SK-N-SH treated with all-trans-retinoic acid at 6 μM for 48 hours (cell line): ENCODE measurements at regions not wholly inside any gene's neighbourhood (a gene's known extent, or its start where the extent isn't known, plus 50 kb on each side); places are given as distances from the start of the nearest gene placed in this dataset.

Experiments
- ATAC-seq: fragments of 200-7000 bp; cut with Tn5 transposase; 3 replicates; pipeline ENCODE4 v1.9.1; 2020; ENCODE audit warnings: mild to moderate bottlenecking, moderate library complexity
- ARNTL ChIP-seq: fragments of 450-650 bp; formaldehyde crosslinking; IDR thresholded peaks from 2 replicates; pipeline ENCODE4 v1.5.0; 2020; ENCODE audit warnings: low read depth, mild to moderate bottlenecking, moderate library complexity, borderline replicate concordance
- BACH2 ChIP-seq: fragments of 250-450 bp; sonication (Bioruptor Pico); IDR thresholded peaks from 2 replicates; pipeline ENCODE4 v1.9.0; 2021; ENCODE audit warnings: mild to moderate bottlenecking, borderline replicate concordance
- CREB5 ChIP-seq: fragments of 250-450 bp; sonication (Bioruptor Pico); IDR thresholded peaks from 2 replicates; pipeline ENCODE4 v1.5.1; 2020; ENCODE audit warnings: low read depth, mild to moderate bottlenecking, moderate library complexity
- CSDC2 ChIP-seq: fragments of 250-450 bp; sonication (Bioruptor Pico); IDR thresholded peaks from 2 replicates; pipeline ENCODE4 v1.5.0; 2020; ENCODE audit warnings: mild to moderate bottlenecking, moderate library complexity
- CSRNP3 ChIP-seq: fragments of 250-450 bp; sonication (Bioruptor Pico); IDR thresholded peaks from 2 replicates; pipeline ENCODE4 v1.5.1; 2021; ENCODE audit warnings: mild to moderate bottlenecking, moderate library complexity
- ESRRG ChIP-seq: fragments of 250-450 bp; sonication (Bioruptor Pico); IDR thresholded peaks from 2 replicates; pipeline ENCODE4 v1.6.1; 2021; ENCODE audit warnings: mild to moderate bottlenecking
- GLIS3 ChIP-seq: fragments of 250-450 bp; sonication (Bioruptor Pico); IDR thresholded peaks from 2 replicates; pipeline ENCODE4 v1.5.0; 2020; ENCODE audit warnings: mild to moderate bottlenecking, moderate library complexity
- ISL1 ChIP-seq: fragments of 250-450 bp; sonication (Bioruptor Pico); IDR thresholded peaks from 2 replicates; pipeline ENCODE4 v2.1.2; 2022; ENCODE audit warnings: mild to moderate bottlenecking, moderate library complexity
- OSR1 ChIP-seq: fragments of 250-450 bp; sonication (Bioruptor Pico); IDR thresholded peaks from 2 replicates; pipeline ENCODE4 v1.8.0; 2022; ENCODE audit warnings: moderate library complexity, mild to moderate bottlenecking, inconsistent platforms
- PPARA ChIP-seq: fragments of 250-450 bp; sonication (Bioruptor Pico); IDR thresholded peaks from 2 replicates; pipeline ENCODE4 v1.5.0; 2020; ENCODE audit warnings: mild to moderate bottlenecking, borderline replicate concordance
- RARB ChIP-seq: fragments of 250-450 bp; sonication (Bioruptor Pico); IDR thresholded peaks from 2 replicates; pipeline ENCODE4 v1.8.0; 2021; ENCODE audit warnings: mild to moderate bottlenecking, moderate library complexity
- SNAI2 ChIP-seq: fragments of 250-450 bp; sonication (Bioruptor Pico); IDR thresholded peaks from 2 replicates; pipeline ENCODE4 v1.5.0; 2020; ENCODE audit warnings: mild to moderate bottlenecking, moderate library complexity
- TCF4 ChIP-seq: fragments of 250-450 bp; sonication (Bioruptor Pico); IDR thresholded peaks from 2 replicates; pipeline ENCODE4 v1.8.0; 2021; ENCODE audit warnings: mild to moderate bottlenecking, moderate library complexity, borderline replicate concordance
- TOX ChIP-seq: fragments of 250-450 bp; sonication (Bioruptor Pico); IDR thresholded peaks from 2 replicates; pipeline ENCODE4 v1.8.0; 2021; ENCODE audit warnings: mild to moderate bottlenecking, moderate library complexity, borderline replicate concordance
- TSHZ2 ChIP-seq: fragments of 250-450 bp; sonication (Bioruptor Pico); IDR thresholded peaks from 2 replicates; pipeline ENCODE4 v1.5.0; 2020; ENCODE audit warnings: mild to moderate bottlenecking, moderate library complexity
- ZC3H10 ChIP-seq: fragments of 250-450 bp; sonication (Bioruptor Pico); IDR thresholded peaks from 2 replicates; pipeline ENCODE4 v1.5.1; 2021; ENCODE audit warnings: mild to moderate bottlenecking, moderate library complexity
- ZFP3 ChIP-seq: fragments of 250-450 bp; sonication (Bioruptor Pico); IDR thresholded peaks from 2 replicates; pipeline ENCODE4 v1.5.0; 2020; ENCODE audit warnings: mild to moderate bottlenecking, moderate library complexity
- ZNF565 ChIP-seq: fragments of 450-650 bp; formaldehyde crosslinking; conservative IDR thresholded peaks from 2 replicates; pipeline ENCODE4 v1.5.0; 2020; ENCODE audit warnings: low read depth, mild to moderate bottlenecking, moderate library complexity
- ZNF8 ChIP-seq: fragments of 450-650 bp; formaldehyde crosslinking; IDR thresholded peaks from 2 replicates; pipeline ENCODE4 v1.5.0; 2020; ENCODE audit warnings: mild to moderate bottlenecking, moderate library complexity

- no peak for ATAC-seq
- TF ChIP-seq ZNF565 (CRISPR knock-in tag): no peak
- no peak for TF ChIP-seq ISL1 (CRISPR knock-in tag)
Measured at GRCh38 chr6:5871296-5871695, 135.4 kb downstream of the NRN1 start.

GRCh38 chr6:5869676-5870075 is 137.0 kb downstream of the NRN1 start:
- no peak for ATAC-seq
- TF ChIP-seq GLIS3 (CRISPR knock-in tag) (no peak), TOX (CRISPR knock-in tag) (no peak), BACH2 (CRISPR knock-in tag) (no peak), PPARA (CRISPR knock-in tag) (no peak), CREB5 (no peak), RARB (CRISPR knock-in tag) (no peak), CSRNP3 (CRISPR knock-in tag) (no peak)
- TF ChIP-seq, all 23 proteins: peak for 0

GRCh38 chr6:5869261-5869660 is 137.5 kb downstream of the NRN1 start:
- ATAC-seq: no peak
- TF ChIP-seq PPARA (CRISPR knock-in tag) (no peak), CSRNP3 (CRISPR knock-in tag) (no peak), CSDC2 (no peak)

GRCh38 chr6:5866547-5867051 is 140.1 kb downstream of the NRN1 start:
- TF ChIP-seq ISL1 (CRISPR knock-in tag): no peak
- TF ChIP-seq PPARA (CRISPR knock-in tag): no peak
- no peak for TF ChIP-seq SNAI2 (CRISPR knock-in tag)
- TF ChIP-seq CSRNP3 (CRISPR knock-in tag): no peak
- no peak for TF ChIP-seq GLIS3 (CRISPR knock-in tag)
- TF ChIP-seq OSR1 (CRISPR knock-in tag): no peak
- TF ChIP-seq TCF4 (CRISPR knock-in tag): no peak
- peak; percentile 89 for ATAC-seq

GRCh38 chr6:5865506-5866031 is 141.2 kb downstream of the NRN1 start:
- no peak for TF ChIP-seq OSR1 (CRISPR knock-in tag)
- no peak for TF ChIP-seq SNAI2 (CRISPR knock-in tag)
- TF ChIP-seq, all 23 proteins: peak for 0
- no peak for ATAC-seq

GRCh38 chr6:5860849-5861248 is 145.9 kb downstream of the NRN1 start:
- ATAC-seq: no peak
- no peak for TF ChIP-seq PPARA (CRISPR knock-in tag)

GRCh38 chr6:5855787-5856470 is 150.8 kb downstream of the NRN1 start:
- ATAC-seq: no peak
- TF ChIP-seq ZNF8: no peak
- TF ChIP-seq BACH2 (CRISPR knock-in tag): no peak
- no peak for TF ChIP-seq TSHZ2
- TF ChIP-seq TOX (CRISPR knock-in tag): no peak
- no peak for TF ChIP-seq ZC3H10 (CRISPR knock-in tag)
- TF ChIP-seq CSDC2: no peak
- no peak for TF ChIP-seq TCF4 (CRISPR knock-in tag)
- TF ChIP-seq ARNTL (CRISPR knock-in tag): no peak
- TF ChIP-seq ZFP3 (CRISPR knock-in tag): no peak
- TF ChIP-seq OSR1 (CRISPR knock-in tag): no peak
- TF ChIP-seq ESRRG (CRISPR knock-in tag): no peak
- TF ChIP-seq GLIS3 (CRISPR knock-in tag): no peak
- no peak for TF ChIP-seq CREB5
